HUES48 (cell line): ENCODE measurements at regions not wholly inside any gene's neighbourhood (a gene's known extent, or its start where the extent isn't known, plus 50 kb on each side); places are given as distances from the start of the nearest gene placed in this dataset.

ENCODE experiments used
- H3K27ac ChIP-seq: one replicate; pipeline ENCODE4 v1.7.0; 2013; ENCODE audit warnings: low read depth, low read length, inconsistent platforms
- H3K27me3 ChIP-seq: 2 replicates; pipeline ENCODE4 v1.6.1; 2013; ENCODE audit warnings: mild to moderate bottlenecking, low read length; ENCODE audit not compliant: control insufficient read depth, insufficient read depth
- H3K36me3 ChIP-seq: 2 replicates; pipeline ENCODE4 v1.6.1; 2013; ENCODE audit warnings: low read length; ENCODE audit not compliant: control insufficient read depth, insufficient read depth
- H3K4me1 ChIP-seq: 2 replicates; pipeline ENCODE4 v1.6.1; 2013; ENCODE audit warnings: mild to moderate bottlenecking, low read length; ENCODE audit not compliant: control insufficient read depth, insufficient read depth
- H3K4me3 ChIP-seq: 2 replicates; pipeline ENCODE4 v1.5.1; 2013; ENCODE audit warnings: mild to moderate bottlenecking, low read depth, low read length
- H3K9ac ChIP-seq: 2 replicates; pipeline ENCODE4 v1.6.1; 2013; ENCODE audit warnings: mild to moderate bottlenecking, low read depth, low read length, moderate library complexity
- H3K9me3 ChIP-seq: 2 replicates; pipeline ENCODE4 v1.6.1; 2013; ENCODE audit warnings: low read length; ENCODE audit not compliant: control insufficient read depth, insufficient read depth

GRCh38 chr1:39153684-39154083 lies 50.8 kb upstream of the MACF1 start:
- H3K4me1 ChIP-seq = peaks cover 72% of the 10 kb centered on the region

DNA sequence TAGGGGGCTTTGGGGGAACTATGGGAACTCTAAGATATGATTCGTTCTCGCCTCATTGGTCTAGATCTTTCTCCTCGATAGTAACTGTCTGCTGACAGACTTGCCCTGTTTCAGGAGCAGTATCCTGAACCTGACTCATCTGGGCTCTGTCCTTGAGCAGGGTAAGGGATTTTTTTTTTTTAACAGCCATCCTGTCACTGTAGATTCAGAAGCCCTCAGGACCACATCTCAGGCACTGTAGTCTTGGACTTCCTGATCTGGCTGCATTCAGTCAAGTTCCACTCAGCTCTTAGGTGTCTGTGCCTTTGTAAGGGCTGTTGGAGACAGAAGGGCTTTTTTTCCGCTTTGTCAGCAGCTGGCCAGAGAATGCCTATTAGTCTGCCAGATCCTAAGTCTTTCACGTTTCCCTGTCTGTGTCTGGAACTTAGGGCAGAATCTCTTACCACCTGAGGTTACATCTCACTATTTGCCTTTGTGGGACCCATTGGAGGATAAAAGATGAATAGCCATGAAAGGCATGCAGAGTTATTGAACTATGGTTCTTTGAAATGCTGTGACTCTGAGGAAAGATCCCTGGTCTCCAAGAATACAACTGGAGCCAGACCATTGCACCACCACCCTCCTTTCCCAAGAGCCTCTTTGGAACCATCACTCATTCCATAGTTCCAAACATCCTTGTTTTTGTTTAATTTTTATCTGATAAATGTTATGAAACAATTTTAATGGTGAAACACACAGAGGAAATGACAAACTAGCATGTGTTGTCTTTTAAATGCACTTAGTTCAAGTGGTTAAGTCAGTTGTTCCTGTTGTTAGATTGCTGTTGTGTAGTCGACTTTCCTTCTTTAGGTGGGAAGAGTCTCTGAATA lies 49.7 kb upstream of the MACF1 start:
- Histone ChIP-seq H3K4me1 (peaks cover 74% of the 10 kb centered on the region), H3K27ac (peak overlapping the region; percentile 45), H3K27me3 (no peaks in the 10 kb centered on the region)

More at GRCh38 chr1:39153684-39154083, 50.8 kb upstream of the MACF1 start:
- Histone ChIP-seq H3K36me3 (no peaks in the 10 kb centered on the region), H3K9me3 (no peaks in the 10 kb centered on the region), H3K9ac (no peak overlapping the region), H3K27ac (peak overlapping the region; percentile 26), H3K27me3 (no peaks in the 10 kb centered on the region), H3K4me3 (no peak overlapping the region)

More for the DNA sequence above, 49.7 kb upstream of the MACF1 start:
- Histone ChIP-seq H3K9ac (no peak overlapping the region), H3K9me3 (no peaks in the 10 kb centered on the region), H3K36me3 (no peaks in the 10 kb centered on the region), H3K4me3 (no peak overlapping the region)
